Mesenchymal stem cell (in vitro differentiated cells and primary cell): ENCODE measurements at regions not wholly inside any gene's neighbourhood (a gene's known extent, or its start where the extent isn't known, plus 50 kb on each side); places are given as distances from the start of the nearest gene placed in this dataset.

Source experiments
- DNase-seq: peaks from one replicate; pipeline ENCODE4 v3.0.0-alpha.2; 2013
- H2AFZ ChIP-seq: one replicate; pipeline ENCODE4 v1.6.1; 2013; ENCODE audit warnings: low read depth, mild to moderate bottlenecking, control low read depth, inconsistent platforms, low read length, moderate library complexity
- H2AK5ac ChIP-seq: 2 replicates; pipeline ENCODE4 v1.6.1; 2013; ENCODE audit warnings: low read length, moderate library complexity, mild to moderate bottlenecking, inconsistent platforms; ENCODE audit not compliant: severe bottlenecking
- H2BK120ac ChIP-seq: one replicate; pipeline ENCODE4 v1.6.1; 2013; ENCODE audit warnings: low read depth, mild to moderate bottlenecking, inconsistent platforms, low read length, moderate library complexity
- H2BK12ac ChIP-seq, 2 experiments: one replicate each; pipeline ENCODE4 v1.6.1; 2013; ENCODE audit warnings: inconsistent platforms in 2 of 2, low read length in 2 of 2, mild to moderate bottlenecking in 2 of 2, moderate library complexity in 2 of 2, control low read depth in 1 of 2
- H2BK15ac ChIP-seq: one replicate; pipeline ENCODE4 v1.6.1; 2013; ENCODE audit warnings: mild to moderate bottlenecking, low read depth, inconsistent platforms; ENCODE audit not compliant: poor library complexity, severe bottlenecking
- H2BK5ac ChIP-seq: 2 replicates; pipeline ENCODE4 v1.6.1; 2013; ENCODE audit warnings: low read depth, mild to moderate bottlenecking, low read length, control low read depth, inconsistent platforms; ENCODE audit not compliant: poor library complexity, severe bottlenecking
- H3K14ac ChIP-seq, 2 experiments: one replicate each; pipeline ENCODE4 v1.6.1; 2013; ENCODE audit warnings: inconsistent platforms in 2 of 2, low read length in 2 of 2, control low read depth in 1 of 2, mild to moderate bottlenecking in 1 of 2, moderate library complexity in 1 of 2
- H3K18ac ChIP-seq, 2 experiments: one replicate each; pipeline ENCODE4 v1.6.1; 2013; ENCODE audit warnings: inconsistent platforms in 2 of 2, low read length in 2 of 2, control low read depth in 1 of 2, low read depth in 1 of 2, mild to moderate bottlenecking in 1 of 2
- H3K23ac ChIP-seq, 2 experiments: one replicate each; pipeline ENCODE4 v1.6.1; 2013; ENCODE audit warnings: inconsistent platforms in 2 of 2, low read length in 2 of 2, mild to moderate bottlenecking in 2 of 2, moderate library complexity in 2 of 2, control low read depth in 1 of 2
- H3K27ac ChIP-seq: 2 replicates; pipeline ENCODE4 v1.5.1; 2013; ENCODE audit warnings: mild to moderate bottlenecking, moderate library complexity, low read length, control low read depth, inconsistent platforms; ENCODE audit not compliant: poor library complexity, severe bottlenecking
- H3K27me3 ChIP-seq, 2 experiments: 2 replicates each; pipeline versions ENCODE4 v1.6.1 to v1.7.0; 2013; ENCODE audit warnings: low read length in 2 of 2, mild to moderate bottlenecking in 2 of 2, moderate library complexity in 2 of 2, control low read depth in 1 of 2, inconsistent platforms in 1 of 2; ENCODE audit not compliant: control insufficient read depth in 1 of 2, insufficient read depth in 1 of 2
- H3K36me3 ChIP-seq, 2 experiments: 2 replicates each; pipeline versions ENCODE4 v1.6.1 to v1.7.0; 2013; ENCODE audit warnings: low read length in 2 of 2, control low read depth in 1 of 2, inconsistent platforms in 1 of 2, low read depth in 1 of 2, mild to moderate bottlenecking in 1 of 2; ENCODE audit not compliant: insufficient read depth in 2 of 2, control insufficient read depth in 1 of 2
- H3K4ac ChIP-seq, 2 experiments: one replicate each; pipeline ENCODE4 v1.6.1; 2013; ENCODE audit warnings: inconsistent platforms in 2 of 2, low read length in 2 of 2, mild to moderate bottlenecking in 2 of 2, moderate library complexity in 2 of 2, control low read depth in 1 of 2, low read depth in 1 of 2
- H3K4me1 ChIP-seq: 2 replicates; pipeline ENCODE4 v1.6.1; 2013; ENCODE audit warnings: low read depth, low read length, control low read depth; ENCODE audit not compliant: control insufficient read depth, insufficient read depth
- H3K4me2 ChIP-seq: 2 replicates; pipeline ENCODE4 v1.6.1; 2013; ENCODE audit warnings: low read length, mild to moderate bottlenecking, inconsistent platforms; ENCODE audit not compliant: poor library complexity, severe bottlenecking
- H3K4me3 ChIP-seq, 2 experiments: 2 replicates each; pipeline versions ENCODE4 v1.5.1 to v1.7.0; 2013; ENCODE audit warnings: low read length in 2 of 2, mild to moderate bottlenecking in 2 of 2, control low read depth in 1 of 2, low read depth in 1 of 2; ENCODE audit not compliant: insufficient read depth in 1 of 2
- H3K79me1 ChIP-seq: replicated peaks from 2 replicates; pipeline ENCODE4 v1.6.1; 2013; ENCODE audit warnings: mild to moderate bottlenecking, control low read depth, low read length, inconsistent platforms; ENCODE audit not compliant: poor library complexity, severe bottlenecking
- H3K9ac ChIP-seq: 2 replicates; pipeline ENCODE4 v1.7.0; 2013; ENCODE audit warnings: mild to moderate bottlenecking, low read length, moderate library complexity
- H3K9me3 ChIP-seq: 2 replicates; pipeline ENCODE4 v1.7.0; 2013; ENCODE audit warnings: mild to moderate bottlenecking, low read length; ENCODE audit not compliant: control insufficient read depth
- H4K8ac ChIP-seq: one replicate; pipeline ENCODE4 v1.6.1; 2013; ENCODE audit warnings: inconsistent platforms, mild to moderate bottlenecking, low read length, moderate library complexity
- H4K91ac ChIP-seq: one replicate; pipeline ENCODE4 v1.6.1; 2013; ENCODE audit warnings: mild to moderate bottlenecking, low read length, inconsistent platforms
- WGBS: methylation state at CpG from one replicate; pipeline ENCODE4 v1.1.7; 2013; ENCODE audit warnings: mixed read lengths; 5-methylcytosine and 5-hydroxymethylcytosine counted together

- Histone ChIP-seq H3K9me3 (no peaks in the 10 kb centered on the region), H3K4ac (no peak overlapping the region), H3K4me3 (no peak overlapping the region), H2BK5ac (no peak overlapping the region), H3K9ac (no peak overlapping the region), H3K14ac (no peak overlapping the region), H3K23ac (no peak overlapping the region), H2AK5ac (no peak overlapping the region), H3K18ac (no peak overlapping the region), H2BK15ac (no peak overlapping the region), H3K79me1 (no peaks in the 10 kb centered on the region), H3K4me2 (no peak overlapping the region), H3K4me1 (no peaks in the 10 kb centered on the region), H4K8ac (no peak overlapping the region), H2AFZ (no peak overlapping the region), H4K91ac (no peak overlapping the region), H3K36me3 (no peaks in the 10 kb centered on the region), H2BK12ac (no peak overlapping the region), H3K27ac (no peak overlapping the region), H3K27me3 (no peaks in the 10 kb centered on the region), H2BK120ac (no peak overlapping the region)
- DNase-seq: no peak
- 56% methylated on average over 2 of the region's 3 CpGs for WGBS
Observed at GRCh38 chrX:20718592-20719380, 452.1 kb upstream of the RPS6KA3 start.

GRCh38 chrX:20715176-20715575, 448.5 kb upstream of the RPS6KA3 start:
- no peak overlapping the region for H3K9ac ChIP-seq
- no peak overlapping the region for H2BK120ac ChIP-seq
- no peaks in the 10 kb centered on the region for H3K4me1 ChIP-seq
- no peak overlapping the region for H3K4ac ChIP-seq
- no peak overlapping the region for H2AK5ac ChIP-seq
- H3K23ac ChIP-seq: no peak overlapping the region
- no peaks in the 10 kb centered on the region for H3K36me3 ChIP-seq
- no peak overlapping the region for H3K27ac ChIP-seq
- H3K79me1 ChIP-seq: no peaks in the 10 kb centered on the region
- no peak overlapping the region for H4K8ac ChIP-seq
- H4K91ac ChIP-seq: no peak overlapping the region
- H3K4me3 ChIP-seq: no peak overlapping the region
- H3K9me3 ChIP-seq: no peaks in the 10 kb centered on the region
- H3K18ac ChIP-seq: no peak overlapping the region
- 90% methylated on average over 2 of the region's 3 CpGs for WGBS
- no peak overlapping the region for H3K14ac ChIP-seq
- no peak for DNase-seq
- no peak overlapping the region for H2BK15ac ChIP-seq
- no peak overlapping the region for H2AFZ ChIP-seq
- H3K4me2 ChIP-seq: no peak overlapping the region
- H3K27me3 ChIP-seq: no peaks in the 10 kb centered on the region
- H2BK5ac ChIP-seq: no peak overlapping the region
- H2BK12ac ChIP-seq: no peak overlapping the region

GRCh38 chrX:20712811-20713210, 446.1 kb upstream of the RPS6KA3 start:
- no peaks in the 10 kb centered on the region for H3K36me3 ChIP-seq
- H2BK15ac ChIP-seq: no peak overlapping the region
- H3K9ac ChIP-seq: no peak overlapping the region
- H3K4me2 ChIP-seq: no peak overlapping the region
- H2AFZ ChIP-seq: no peak overlapping the region
- H2BK120ac ChIP-seq: no peak overlapping the region
- no peak overlapping the region for H3K4ac ChIP-seq
- no peak overlapping the region for H3K4me3 ChIP-seq
- no peaks in the 10 kb centered on the region for H3K9me3 ChIP-seq
- H3K14ac ChIP-seq: no peak overlapping the region
- H3K18ac ChIP-seq: no peak overlapping the region
- H4K8ac ChIP-seq: no peak overlapping the region
- H3K27me3 ChIP-seq: no peaks in the 10 kb centered on the region
- no peak overlapping the region for H3K23ac ChIP-seq
- no peak for DNase-seq
- H4K91ac ChIP-seq: no peak overlapping the region
- H3K4me1 ChIP-seq: no peaks in the 10 kb centered on the region
- H2AK5ac ChIP-seq: no peak overlapping the region
- no peak overlapping the region for H2BK12ac ChIP-seq
- H3K79me1 ChIP-seq: no peaks in the 10 kb centered on the region
- WGBS: 15% methylated on average over 1 of the region's 1 CpG
- no peak overlapping the region for H2BK5ac ChIP-seq
- no peak overlapping the region for H3K27ac ChIP-seq

- Histone ChIP-seq H2BK12ac (no peak overlapping the region), H3K4me2 (no peak overlapping the region), H3K18ac (no peak overlapping the region), H3K4me1 (no peaks in the 10 kb centered on the region), H3K27me3 (no peaks in the 10 kb centered on the region), H3K27ac (no peak overlapping the region), H3K9me3 (no peaks in the 10 kb centered on the region), H3K79me1 (no peaks in the 10 kb centered on the region), H3K4ac (no peak overlapping the region), H2AFZ (no peak overlapping the region), H3K9ac (no peak overlapping the region), H2AK5ac (no peak overlapping the region), H3K36me3 (no peaks in the 10 kb centered on the region), H3K4me3 (no peak overlapping the region), H2BK15ac (no peak overlapping the region), H2BK120ac (no peak overlapping the region), H3K14ac (no peak overlapping the region), H4K91ac (no peak overlapping the region), H4K8ac (no peak overlapping the region), H2BK5ac (no peak overlapping the region), H3K23ac (no peak overlapping the region)
- WGBS: 54% methylated on average over 3 of the region's 3 CpGs
- DNase-seq: no peak
Observed at GRCh38 chrX:20711366-20711765, 444.7 kb upstream of the RPS6KA3 start.
